ENCODE measurements at regions not wholly inside any gene's neighbourhood (a gene's known extent, or its start where the extent isn't known, plus 50 kb on each side); places are given as distances from the start of the nearest gene placed in this dataset.

- no peak for DNase-seq
Measured at GRCh38 chr2:106572541-106573450, 85.6 kb downstream of the CD8B2 start.

- no peak for DNase-seq
Measured at GRCh38 chr2:106573773-106574172, 86.6 kb downstream of the CD8B2 start.

GRCh38 chr2:106575955-106576354 is 88.8 kb downstream of the CD8B2 start:
- DNase-seq = no peak

- no peak for DNase-seq
Measured at GRCh38 chr2:106577255-106577651, 90.1 kb downstream of the CD8B2 start.

GRCh38 chr2:106579750-106580197 is 92.6 kb downstream of the CD8B2 start:
- DNase-seq = no peak

GRCh38 chr2:106580241-106580640 is 93.1 kb downstream of the CD8B2 start:
- no peak for DNase-seq

GRCh38 chr2:106581328-106581727 is 94.2 kb downstream of the CD8B2 start:
- DNase-seq = no peak

GRCh38 chr2:106581755-106582147 is 94.6 kb downstream of the CD8B2 start:
- DNase-seq = no peak

- peak; percentile 4 to 16 (median 10) for DNase-seq
Measured at GRCh38 chr2:106582148-106583143, 95.3 kb downstream of the CD8B2 start.

GRCh38 chr2:106584304-106584954 is 97.3 kb downstream of the CD8B2 start:
- DNase-seq = no peak

GRCh38 chr2:106596844-106597243 is 109.7 kb downstream of the CD8B2 start:
- DNase-seq = no peak

GRCh38 chr2:106599540-106599939 is 112.4 kb downstream of the CD8B2 start:
- DNase-seq = no peak

GRCh38 chr2:106602042-106602441 is 114.9 kb downstream of the CD8B2 start:
- no peak for DNase-seq

- no peak for DNase-seq
Measured at GRCh38 chr2:106606652-106607051, 119.5 kb downstream of the CD8B2 start.

- no peak for DNase-seq
Measured at GRCh38 chr2:106607371-106607770, 120.2 kb downstream of the CD8B2 start.

- DNase-seq = no peak
Measured at GRCh38 chr2:106609780-106610179, 122.6 kb downstream of the CD8B2 start.

GRCh38 chr2:106614511-106615291 is 127.5 kb downstream of the CD8B2 start:
- DNase-seq = no peak

GRCh38 chr2:106618614-106619013 is 131.4 kb downstream of the CD8B2 start:
- DNase-seq = no peak

GRCh38 chr2:106623456-106623855 is 136.3 kb downstream of the CD8B2 start:
- DNase-seq = no peak

GRCh38 chr2:106624787-106625380 is 137.7 kb downstream of the CD8B2 start:
- no peak for DNase-seq

- DNase-seq = no peak
Measured at GRCh38 chr2:106628377-106628776, 141.2 kb downstream of the CD8B2 start.

- DNase-seq = no peak
Measured at GRCh38 chr2:106629981-106630380, 142.8 kb downstream of the CD8B2 start.
